GM18868 (cell line): ENCODE measurements at regions not wholly inside any gene's neighbourhood (a gene's known extent, or its start where the extent isn't known, plus 50 kb on each side); places are given as distances from the start of the nearest gene placed in this dataset.
"Not testable (repeated sequence)": the region's sequence is repeated elsewhere in the genome, so short reads cannot be mapped to it uniquely, and the experiment has no call there.

Source experiments
- ATAC-seq: cut with Tn5 transposase; IDR thresholded peaks from one replicate; pipeline ENCODE4 v1.9.1; 2021; ENCODE audit warnings: mild to moderate bottlenecking, moderate library complexity; ENCODE audit not compliant: unreplicated experiment

DNA sequence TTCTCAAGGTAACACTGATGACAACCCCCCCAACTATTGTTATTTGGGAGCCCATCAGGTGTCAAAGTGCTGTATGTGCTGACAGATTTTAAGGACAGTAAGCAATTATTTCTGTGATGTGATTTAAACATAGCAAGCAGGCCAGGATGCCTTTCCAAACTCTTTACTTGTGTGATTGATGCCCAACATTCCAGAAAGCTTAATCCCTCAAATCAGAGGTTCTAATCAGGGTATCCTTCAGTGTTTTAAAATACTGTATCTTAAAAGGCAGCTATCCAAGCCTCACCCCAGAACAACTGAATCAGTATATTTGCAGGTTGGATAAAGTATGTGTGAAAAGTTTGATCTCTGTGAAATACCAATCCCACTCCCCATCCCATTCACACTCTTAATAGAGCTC, 119.7 kb downstream of the GASK1B start:
- ATAC-seq, result no peak

DNA sequence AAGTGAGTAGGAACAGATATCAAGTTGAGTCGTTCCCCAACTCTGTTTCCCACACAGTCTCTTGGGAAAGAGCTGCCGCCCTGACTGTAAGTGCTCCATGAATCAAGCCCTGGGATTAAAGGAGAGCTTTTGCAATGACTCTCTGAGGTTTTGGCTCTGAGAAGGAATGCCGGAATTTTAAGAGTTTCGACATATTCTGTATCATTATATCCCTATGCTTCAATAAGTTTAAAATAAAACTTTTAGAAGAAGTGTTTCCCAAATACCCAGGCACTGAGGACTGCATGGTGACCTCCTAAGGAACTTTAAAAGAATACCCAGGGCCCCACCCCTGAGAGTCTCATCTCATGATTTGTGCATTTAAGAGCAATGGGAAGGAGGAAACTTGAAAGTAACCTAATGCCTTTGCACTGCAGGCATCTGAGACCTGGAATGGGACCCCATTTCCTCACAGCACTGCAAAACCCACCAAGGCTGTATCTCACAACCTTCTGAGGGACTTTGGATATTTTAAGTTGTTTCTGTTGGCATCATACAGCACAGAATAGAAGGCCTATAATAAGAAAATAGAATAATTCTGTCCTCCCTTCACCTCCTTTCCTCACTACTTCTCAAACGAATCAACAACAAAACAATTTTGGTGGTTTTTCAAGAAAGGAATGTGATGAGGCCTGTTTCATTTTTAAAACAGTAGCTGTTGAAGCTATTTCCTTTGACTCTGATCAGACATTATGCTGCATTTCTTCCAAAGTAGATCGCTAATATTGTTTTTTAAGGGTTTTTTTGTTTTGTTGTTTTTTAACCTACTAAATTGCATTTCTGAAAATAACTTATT, 121.2 kb downstream of the GASK1B start:
- no peak for ATAC-seq

DNA sequence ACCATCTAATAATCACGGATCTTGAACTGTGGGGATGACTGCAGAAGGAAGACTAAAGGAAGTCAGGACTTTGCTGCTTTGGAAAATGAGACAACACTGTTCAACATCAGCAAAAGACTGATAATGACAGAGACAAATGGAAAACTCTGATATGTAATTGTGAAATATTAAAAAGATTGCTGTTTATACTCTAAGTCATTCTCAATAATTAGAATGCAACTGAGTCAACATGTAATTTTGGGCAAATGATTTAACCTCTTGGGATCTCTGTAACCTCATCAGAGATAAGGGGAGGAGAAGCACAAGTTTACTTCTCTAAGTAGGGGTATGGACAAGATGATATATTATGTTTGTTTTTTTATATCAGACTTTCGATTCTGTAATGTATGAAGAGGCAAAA, 121.9 kb downstream of the GASK1B start:
- ATAC-seq, result no peak

DNA sequence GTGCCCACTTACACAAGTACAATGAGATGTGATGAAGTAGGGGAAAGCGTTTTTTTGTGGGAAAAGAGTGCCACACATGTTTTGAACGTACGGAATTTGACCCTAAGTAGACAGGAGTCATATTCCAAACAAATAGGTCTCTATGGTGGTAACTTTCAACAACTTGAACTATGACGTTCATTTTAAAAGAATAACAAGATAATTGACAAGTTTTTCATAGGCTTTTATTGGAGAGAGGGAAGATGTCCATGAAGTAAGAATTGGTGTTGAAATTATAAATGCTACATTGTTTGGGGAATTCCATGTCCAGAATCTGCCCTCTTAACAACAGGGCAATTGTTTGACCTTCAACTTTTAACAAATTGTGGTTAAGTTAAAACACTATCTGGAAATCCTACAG, 126.5 kb downstream of the GASK1B start:
- ATAC-seq, result no peak

DNA sequence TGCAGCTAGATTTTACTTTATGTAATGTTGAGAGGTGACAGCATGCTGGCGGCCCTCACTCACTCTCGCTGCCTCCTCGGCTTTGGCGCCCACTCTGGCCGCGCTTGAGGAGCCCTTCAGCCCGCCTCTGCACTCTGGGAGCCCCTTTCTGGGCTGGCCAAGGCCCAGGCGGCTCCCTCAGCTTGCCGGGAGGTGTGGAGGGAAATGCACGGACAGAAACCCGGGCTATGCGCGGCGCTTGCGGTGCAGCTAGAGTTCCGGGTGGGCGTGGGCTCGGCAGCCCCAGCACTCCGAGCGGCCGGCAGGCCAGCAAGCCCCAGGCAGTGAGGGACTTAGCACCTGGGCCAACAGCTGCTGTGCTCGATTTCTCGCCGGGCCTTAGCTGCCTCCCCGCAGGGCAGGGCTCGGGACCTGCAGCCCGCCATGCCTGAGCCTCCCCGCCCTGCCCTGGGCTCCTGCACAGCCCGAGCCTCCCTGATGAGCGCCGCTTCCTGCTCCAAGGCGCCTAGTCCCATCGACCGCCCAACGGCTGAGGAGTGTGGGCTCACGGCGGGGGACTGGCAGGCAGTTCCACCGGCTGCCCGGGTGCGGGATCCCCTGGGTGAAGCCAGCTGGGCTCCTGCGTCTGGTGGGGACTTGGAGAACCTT, 128.7 kb downstream of the GASK1B start:
- ATAC-seq, result no peak

DNA sequence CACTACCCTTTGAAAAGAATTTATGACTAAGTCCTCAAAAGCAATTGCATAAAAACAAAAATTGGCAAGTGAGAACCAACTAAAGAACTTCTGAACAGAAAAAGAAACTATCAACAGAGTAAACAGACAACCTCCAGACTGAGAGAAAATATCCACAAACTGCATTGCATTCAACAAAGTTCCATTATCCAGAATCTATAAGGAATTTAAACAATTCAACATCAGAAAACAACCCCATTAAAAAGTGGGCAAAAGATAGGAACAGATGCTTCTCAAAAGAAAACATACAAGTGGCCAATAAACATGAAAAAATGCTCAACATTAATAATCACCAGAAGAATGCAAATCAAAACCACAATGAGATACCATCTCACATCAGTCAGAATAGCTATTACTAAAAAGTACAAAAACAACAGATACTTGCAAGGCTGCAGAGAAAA, 130.2 kb downstream of the GASK1B start:
- no peak for ATAC-seq

DNA sequence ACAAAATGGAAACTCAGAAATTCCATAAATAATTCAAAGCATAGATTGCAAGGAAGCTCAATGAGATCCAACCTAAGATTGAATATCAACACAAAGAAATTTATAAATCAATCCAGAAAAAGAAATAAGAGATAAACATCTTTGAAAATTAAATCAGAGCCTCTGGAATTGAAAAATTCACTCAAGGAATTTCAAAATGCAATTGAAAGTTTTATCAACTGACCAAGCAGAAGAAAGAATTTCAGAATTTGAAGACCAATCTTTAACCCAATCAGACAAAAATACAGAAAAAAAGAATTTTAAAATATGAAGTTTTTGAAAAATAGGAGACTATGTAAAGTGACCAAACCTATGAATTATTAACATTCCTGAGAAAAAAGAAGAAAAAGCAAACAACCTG, 134.1 kb downstream of the GASK1B start:
- ATAC-seq, result no peak

DNA sequence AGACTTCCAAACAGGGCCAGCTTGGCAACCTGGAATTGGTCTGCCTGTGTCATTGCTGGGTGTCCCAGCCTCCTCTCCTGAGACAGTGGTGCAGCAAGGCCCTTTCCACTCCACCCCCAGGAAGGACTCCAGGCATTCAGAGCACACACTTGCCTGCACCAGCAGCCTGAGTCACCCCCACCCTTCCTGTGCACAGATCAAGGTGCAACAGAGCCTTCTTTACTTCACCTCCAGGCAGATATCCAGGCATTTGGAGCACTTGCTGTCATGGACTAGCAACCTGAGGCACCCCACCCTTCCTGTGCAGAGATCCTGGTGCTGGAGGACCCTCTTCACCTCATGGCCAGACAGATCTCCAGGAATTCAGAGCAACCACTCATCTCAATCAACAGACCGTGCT, 135.8 kb downstream of the GASK1B start:
- no peak for ATAC-seq

DNA sequence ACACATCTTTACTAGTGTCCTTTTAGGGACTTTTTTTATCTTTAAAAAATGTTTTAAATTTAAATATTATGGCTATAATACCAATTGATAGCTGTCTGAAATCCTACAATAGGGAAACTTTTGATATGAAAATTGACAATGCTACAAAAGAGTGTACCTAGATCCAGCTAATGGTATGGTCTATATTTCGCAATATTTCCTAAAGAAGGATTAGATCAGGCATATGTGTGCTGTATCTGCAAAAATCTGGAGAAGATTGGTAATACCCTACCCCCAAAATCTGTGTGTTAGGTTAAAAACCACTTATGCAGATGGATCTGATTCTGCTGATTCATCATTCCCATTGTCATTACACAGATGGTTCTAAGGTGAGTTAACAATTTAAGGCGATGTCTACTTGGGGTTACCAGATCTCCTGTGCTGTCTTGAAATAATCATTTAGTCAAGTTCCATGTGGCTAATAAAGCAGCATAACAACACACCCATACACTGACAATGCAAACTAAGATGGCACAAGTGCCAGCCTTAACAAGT, 137.1 kb downstream of the GASK1B start:
- no peak for ATAC-seq

DNA sequence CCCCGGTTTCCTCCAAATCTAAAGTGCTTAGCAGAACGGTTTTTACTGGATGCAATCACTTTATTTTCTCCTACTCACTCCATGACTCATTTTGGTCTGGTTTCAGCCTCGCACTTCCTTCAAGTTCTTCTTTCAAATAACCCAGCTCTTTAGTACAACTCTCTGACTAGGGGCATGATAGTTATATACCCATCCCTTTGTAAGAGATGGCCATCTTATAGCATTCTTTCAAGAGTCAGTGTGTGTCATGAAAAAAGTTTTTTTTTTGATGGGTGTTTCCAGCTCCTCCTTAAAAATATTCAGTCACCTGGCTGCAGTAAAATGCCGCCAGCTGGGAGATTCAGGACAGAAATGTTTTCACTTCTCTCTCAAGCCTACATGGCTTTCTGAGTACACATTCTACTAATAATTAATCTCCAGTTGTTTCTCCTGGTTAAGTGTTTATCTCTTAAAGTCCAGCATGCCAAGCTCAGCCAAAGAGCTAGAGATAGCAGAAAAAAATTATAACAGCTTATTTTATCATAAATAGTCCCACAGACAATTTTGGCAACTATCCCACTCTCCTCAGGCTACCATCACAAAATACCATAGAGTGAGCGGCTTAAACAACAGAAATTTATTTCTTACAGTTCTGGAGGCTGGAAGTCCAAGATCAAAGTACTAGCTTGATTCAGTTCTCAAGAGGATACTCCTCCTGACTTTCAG, 139.3 kb downstream of the GASK1B start:
- no peak for ATAC-seq

DNA sequence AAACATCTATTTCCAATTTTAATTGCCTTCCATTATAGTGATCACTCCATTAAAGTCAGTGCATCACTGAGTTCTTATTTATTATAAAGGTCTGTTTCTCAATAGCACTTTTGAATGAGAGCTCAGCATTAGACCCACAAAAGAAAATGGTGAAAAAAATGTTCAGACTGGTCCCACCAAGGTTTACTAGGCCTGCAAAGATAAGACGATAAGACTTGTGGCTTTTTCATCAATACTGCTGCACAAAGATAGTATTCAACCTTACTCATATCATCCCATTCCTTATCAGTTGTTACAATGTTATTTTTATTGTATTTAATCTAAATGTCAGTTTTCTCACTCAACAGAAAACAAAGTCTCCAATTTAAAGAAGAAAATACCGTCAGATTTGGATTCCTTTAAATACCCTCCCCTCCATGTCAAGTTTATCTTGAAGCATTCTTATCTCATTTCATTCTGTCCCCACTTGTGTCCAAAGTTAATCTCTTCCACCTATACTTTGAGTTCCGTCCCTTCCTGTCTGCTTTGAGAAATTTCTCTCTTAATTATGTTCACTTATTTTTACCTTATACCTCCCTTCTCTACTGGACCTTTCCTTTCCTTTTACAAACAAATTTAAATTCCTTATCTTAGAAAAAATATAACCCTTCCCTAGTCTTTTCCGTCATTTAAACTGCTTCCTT, 140.0 kb downstream of the GASK1B start:
- no peak for ATAC-seq

DNA sequence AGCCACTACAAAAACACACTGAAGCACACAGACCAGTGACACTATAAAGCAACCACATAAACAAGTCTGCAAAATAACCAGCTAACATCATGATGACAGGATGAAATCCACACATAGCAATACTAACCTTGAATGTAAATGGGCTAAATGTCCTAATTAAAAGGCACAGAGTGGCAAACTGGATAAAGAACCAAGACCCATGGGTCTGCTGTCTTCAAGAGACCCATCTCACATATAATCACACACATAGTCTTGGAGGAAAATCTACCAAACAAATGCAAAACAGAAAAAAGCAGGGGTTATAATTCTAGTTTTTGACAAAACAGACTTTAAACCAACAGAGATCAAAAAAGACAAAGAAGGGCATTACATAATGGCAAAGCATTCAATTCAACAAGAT, 144.4 kb downstream of the GASK1B start:
- ATAC-seq, result not testable (repeated sequence)

DNA sequence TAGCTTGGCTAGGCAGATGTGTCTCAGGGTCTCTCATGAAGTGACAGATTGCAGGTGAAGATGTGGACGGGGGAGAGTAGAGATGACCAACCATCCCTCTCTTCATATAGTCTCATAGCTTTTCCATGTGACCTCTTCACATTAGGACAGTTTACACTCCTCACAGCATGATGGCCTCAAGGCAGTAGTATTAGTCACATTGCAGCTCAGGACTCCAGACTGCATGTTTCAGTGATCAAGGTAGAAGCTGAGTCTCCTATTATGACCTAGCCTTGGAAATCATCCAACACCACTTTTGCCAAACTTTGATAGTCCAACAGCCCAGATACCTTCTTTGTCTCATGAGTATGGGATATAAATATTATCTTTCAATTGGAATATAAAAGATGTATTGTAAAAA, 147.7 kb downstream of the GASK1B start:
- no peak for ATAC-seq

DNA sequence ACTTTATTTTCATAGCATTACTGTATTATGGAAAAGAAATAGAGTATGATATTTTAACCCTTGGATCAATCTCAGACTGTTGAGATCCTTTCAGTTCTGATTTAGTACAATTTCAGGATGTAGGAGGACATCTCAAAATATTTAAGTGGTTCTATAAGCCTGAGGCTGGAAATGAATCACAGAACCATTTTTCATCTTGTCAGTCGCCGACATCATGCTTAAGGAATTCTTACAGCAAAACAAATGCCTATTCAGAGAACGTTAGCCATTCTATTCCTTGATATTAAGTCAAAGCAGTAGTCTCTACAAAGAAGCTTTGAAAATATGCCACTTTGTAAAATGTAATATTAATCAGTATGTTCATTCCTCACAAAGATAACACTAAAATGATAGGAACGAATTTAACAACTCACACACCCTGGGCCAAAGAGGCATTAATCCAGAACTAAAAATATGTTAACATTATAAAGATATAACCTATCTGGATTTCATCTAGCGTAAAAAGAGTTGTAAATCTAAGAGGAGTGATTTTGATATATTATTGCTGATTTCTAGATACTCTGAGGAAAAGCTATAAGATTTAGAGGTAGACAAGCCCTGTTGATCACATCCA, 152.0 kb downstream of the GASK1B start:
- no peak for ATAC-seq

DNA sequence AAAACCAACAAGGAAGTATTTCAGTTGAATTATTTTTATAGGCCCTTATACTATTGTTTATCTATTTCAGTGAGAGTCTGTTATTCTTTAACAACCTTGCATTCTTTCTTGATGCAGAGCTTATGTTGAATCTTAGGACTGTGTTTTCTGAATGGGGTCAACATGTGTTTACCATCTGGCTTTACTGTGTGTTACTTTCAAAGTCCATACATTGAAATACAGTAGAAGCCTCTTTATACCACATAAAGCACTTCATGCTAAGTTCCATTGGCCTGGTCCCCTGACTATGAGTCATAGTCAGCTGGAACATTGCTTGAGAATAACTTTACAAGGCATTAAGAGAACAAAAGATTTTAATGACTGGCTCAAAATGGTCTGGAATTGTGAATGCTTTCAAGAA, 152.6 kb downstream of the GASK1B start:
- no peak for ATAC-seq

DNA sequence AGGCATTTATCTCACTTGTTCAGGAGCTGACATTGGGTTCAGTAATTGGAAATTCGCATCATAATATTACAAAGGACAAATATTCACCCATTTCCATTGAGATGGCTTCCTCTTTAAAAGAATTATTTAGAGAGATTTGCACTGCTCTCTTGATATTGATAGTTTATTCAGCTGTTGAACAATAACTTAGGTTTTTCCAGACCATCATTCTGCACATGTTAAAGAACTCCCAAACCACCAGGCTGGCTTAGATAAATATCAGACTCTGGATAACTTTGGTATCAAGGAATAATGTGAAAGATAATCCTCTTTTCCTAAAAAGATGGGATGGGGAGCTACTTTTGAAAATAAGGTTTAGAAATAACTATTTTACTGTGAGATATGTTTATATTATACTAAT, 154.0 kb downstream of the GASK1B start:
- ATAC-seq, result no peak

DNA sequence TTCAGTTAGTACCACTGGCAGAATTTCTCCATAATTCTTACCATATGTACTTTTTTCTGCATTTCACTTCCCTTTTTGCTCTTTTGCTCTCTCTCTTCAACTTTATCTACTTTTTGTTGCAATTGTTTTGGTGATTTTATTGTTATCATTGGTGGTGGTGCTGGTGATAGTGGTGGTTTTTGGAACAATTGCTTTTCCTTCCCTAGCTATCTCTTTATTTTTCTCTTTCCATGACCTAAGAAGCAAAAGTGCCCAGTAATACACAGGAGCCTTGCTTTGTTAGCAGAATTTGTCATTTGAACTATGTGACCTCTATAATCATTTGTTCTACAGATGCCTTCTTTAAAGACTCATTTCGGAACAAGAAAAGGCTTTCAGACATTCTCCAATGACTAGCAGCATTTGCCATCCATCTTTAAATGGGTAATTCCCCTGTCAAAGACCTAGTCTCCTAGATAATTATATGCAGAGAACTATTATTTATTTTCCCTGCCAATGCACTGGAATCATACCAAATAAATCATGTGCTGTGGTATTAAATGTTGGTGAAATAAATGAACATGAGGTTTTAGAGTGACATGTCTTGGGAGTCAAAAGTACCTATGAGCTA, 154.5 kb downstream of the GASK1B start:
- no peak for ATAC-seq

DNA sequence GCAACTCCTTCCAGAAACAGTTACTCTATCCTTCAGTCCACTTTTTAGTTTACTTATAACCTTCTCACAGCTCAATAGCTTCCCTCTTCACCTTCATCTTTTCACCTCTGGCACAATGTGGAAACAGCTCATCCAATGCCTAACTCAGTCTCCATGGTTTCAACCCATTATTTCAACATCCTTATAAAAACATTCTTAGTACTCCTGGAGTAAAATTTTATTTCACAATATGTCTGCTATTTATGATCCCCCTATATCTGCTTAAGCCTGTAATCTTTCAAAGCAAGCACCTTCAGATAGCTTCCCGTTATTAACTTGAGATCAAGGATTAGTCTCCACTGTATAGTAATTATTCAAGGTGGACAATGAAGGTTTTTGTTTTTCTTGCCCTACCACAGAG, 156.3 kb downstream of the GASK1B start:
- no peak for ATAC-seq

DNA sequence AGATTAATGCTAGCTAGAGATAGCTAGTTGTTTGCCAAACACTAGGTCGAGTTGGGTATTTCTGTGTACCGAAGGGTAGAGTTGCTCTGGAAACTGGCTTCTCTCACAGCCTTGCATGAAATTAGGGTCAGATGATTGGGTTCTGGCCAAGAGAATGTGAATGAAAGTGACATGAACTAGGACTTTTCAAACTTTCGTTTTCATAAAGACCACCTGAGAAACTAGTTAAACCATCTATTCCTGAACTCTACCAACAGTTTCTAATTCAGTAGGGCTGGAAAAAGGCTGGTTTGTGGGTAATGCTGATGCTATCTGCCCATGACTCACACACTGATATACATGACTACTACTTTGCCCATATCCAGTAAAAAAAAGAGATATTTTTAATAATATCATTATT, 157.6 kb downstream of the GASK1B start:
- no peak for ATAC-seq

DNA sequence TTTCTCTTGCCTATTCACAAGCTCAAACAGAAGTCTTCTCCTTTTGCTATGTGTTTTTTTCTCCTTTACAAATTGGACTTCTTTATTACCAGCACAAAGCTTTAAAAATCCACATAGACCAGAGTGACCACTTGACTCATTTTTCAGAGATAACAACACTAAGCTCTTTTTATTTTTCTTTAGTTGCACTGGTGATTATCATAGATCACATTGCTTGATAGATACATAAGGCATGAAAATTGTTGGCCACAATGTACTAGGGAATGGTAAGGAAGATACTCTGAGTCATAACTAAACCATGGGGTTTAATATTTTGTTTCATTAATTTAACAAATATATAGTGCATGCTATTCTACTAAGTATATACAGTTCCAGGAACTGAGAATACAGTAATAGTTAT, 159.0 kb downstream of the GASK1B start:
- ATAC-seq, result no peak
